ENCODE measurements at regions not wholly inside any gene's neighbourhood (a gene's known extent, or its start where the extent isn't known, plus 50 kb on each side); places are given as distances from the start of the nearest gene placed in this dataset.

DNA sequence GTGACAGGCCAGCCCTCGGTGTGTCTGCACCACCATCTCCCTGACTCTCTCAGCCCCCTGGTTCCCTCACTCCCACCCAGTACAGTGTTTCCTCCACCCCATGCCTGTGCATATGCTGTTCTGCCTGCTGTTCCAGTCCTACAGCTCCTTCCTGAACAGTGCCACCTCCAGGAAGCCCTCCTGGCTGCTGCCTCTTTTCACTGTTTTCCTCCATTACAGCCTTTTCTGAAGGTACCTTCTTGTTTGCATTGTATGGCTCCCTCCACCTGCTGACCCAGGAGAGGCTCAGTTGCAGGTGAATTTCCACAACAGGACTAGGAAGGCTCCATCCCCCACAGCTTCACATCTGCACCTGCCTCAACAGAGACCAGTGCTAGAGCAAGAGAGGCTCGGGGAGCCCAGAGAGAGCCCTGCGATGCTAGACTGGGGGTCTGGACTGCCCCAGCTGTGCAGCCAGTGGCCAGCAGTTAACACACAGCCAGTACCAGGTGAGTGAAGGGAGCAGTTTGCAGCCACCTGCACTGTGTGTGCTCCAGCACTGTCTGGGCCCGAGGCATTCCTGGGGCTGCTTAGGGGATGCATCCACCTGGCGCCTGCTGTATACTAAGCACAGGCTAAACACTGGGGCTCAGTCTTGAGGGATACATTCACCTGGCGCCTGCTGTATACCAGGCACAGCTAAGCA, 92.0 kb downstream of the ADRA2C start:
- TF ChIP-seq, protein P1, sequence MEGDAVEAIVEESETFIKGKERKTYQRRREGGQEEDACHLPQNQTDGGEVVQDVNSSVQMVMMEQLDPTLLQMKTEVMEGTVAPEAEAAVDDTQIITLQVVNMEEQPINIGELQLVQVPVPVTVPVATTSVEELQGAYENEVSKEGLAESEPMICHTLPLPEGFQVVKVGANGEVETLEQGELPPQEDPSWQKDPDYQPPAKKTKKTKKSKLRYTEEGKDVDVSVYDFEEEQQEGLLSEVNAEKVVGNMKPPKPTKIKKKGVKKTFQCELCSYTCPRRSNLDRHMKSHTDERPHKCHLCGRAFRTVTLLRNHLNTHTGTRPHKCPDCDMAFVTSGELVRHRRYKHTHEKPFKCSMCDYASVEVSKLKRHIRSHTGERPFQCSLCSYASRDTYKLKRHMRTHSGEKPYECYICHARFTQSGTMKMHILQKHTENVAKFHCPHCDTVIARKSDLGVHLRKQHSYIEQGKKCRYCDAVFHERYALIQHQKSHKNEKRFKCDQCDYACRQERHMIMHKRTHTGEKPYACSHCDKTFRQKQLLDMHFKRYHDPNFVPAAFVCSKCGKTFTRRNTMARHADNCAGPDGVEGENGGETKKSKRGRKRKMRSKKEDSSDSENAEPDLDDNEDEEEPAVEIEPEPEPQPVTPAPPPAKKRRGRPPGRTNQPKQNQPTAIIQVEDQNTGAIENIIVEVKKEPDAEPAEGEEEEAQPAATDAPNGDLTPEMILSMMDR (IDR thresholded peaks at IDR 0.05) = no peak
- no peak for TF ChIP-seq POLR2A (IDR thresholded peaks at IDR 0.05)
